A549 (cell line): ENCODE measurements at regions not wholly inside any gene's neighbourhood (a gene's known extent, or its start where the extent isn't known, plus 50 kb on each side); places are given as distances from the start of the nearest gene placed in this dataset.

ENCODE experiments used
- ATAC-seq, 2 experiments: fragments of 200-7000 bp in 1 of 2; fragments of >200 bp in 1 of 2; cut with Nextera tagmentation in 1 of 2; cut with Tn5 transposase in 1 of 2; 3 replicates each; pipeline versions ENCODE4 v1.8.0 to v1.9.1; 2018 to 2020; ENCODE audit warnings: mild to moderate bottlenecking in 1 of 2, moderate library complexity in 1 of 2
- CTCF ChIA-PET: fragments of 300-600 bp; sonication (Branson Sonifier 250); formaldehyde crosslinking; extraction: SDS; loops from one replicate; lab custom pipeline; 2021; ENCODE audit warnings: antibody characterized with exemption, inconsistent platforms; lab: Yijun Ruan, JAX
- POLR2A ChIA-PET: fragments of 350-600 bp; formaldehyde crosslinking; extraction: SDS; loops from one replicate; lab custom pipeline; 2021; ENCODE audit warnings: antibody characterized with exemption, inconsistent platforms; lab: Yijun Ruan, JAX
- DNase-seq, 2 experiments: peaks; one replicate each; pipeline versions ENCODE4 v3.0.0 to v3.0.0-alpha.2; 2011 to 2016; ENCODE audit warnings: low read depth in 1 of 2, low spot score in 1 of 2
- FAIRE-seq: peaks from 2 replicates; lab custom pipeline; 2011; peaks lifted over from hg19 to GRCh38; lab: Jason Lieb, UNC
- H3K27ac ChIP-seq, 2 experiments: fragments of >200 bp; sonication (Bioruptor Twin); formaldehyde crosslinking; 3 replicates each; pipeline ENCODE4 v1.5.1; 2016 to 2017
- H3K4me1 ChIP-seq: fragments of >200 bp; sonication (Bioruptor Twin); formaldehyde crosslinking; 3 replicates; pipeline ENCODE4 v1.6.1; 2016
- H3K4me2 ChIP-seq: fragments of >200 bp; sonication (Bioruptor Twin); formaldehyde crosslinking; 3 replicates; pipeline ENCODE4 v1.6.1; 2016
- H3K4me3 ChIP-seq: fragments of >200 bp; sonication (Bioruptor Twin); formaldehyde crosslinking; 3 replicates; pipeline ENCODE4 v1.5.1; 2016
- H3K9me3 ChIP-seq: fragments of >200 bp; sonication (Bioruptor Twin); formaldehyde crosslinking; 3 replicates; pipeline ENCODE4 v1.6.1; 2016
- BHLHE40 ChIP-seq: IDR thresholded peaks from 2 replicates; pipeline ENCODE4 v1.6.1; 2012; ENCODE audit warnings: low read depth, low read length, inconsistent platforms
- CBX8 ChIP-seq: fragments of 200-600 bp; sonication (generic); IDR thresholded peaks from 2 replicates; pipeline ENCODE4 v1.6.1; 2016
- CEBPB ChIP-seq, 2 experiments: fragments of >200 bp in 1 of 2; sonication (Bioruptor Twin) in 1 of 2; formaldehyde crosslinking in 1 of 2; IDR thresholded peaks; 2 replicates each; pipeline ENCODE4 v1.6.1; 2012 to 2016
- CHD2 ChIP-seq: fragments of 150-350 bp; IDR thresholded peaks from 2 replicates; pipeline ENCODE4 v1.6.1; 2014; ENCODE audit warnings: low read length; ENCODE audit not compliant: partially characterized antibody
- E2F6 ChIP-seq: IDR thresholded peaks from 2 replicates; pipeline ENCODE4 v1.6.1; 2012; ENCODE audit warnings: low read depth, borderline replicate concordance
- EHF ChIP-seq: fragments of 250-450 bp; sonication (Bioruptor Pico); IDR thresholded peaks from 2 replicates; pipeline ENCODE4 v1.5.0; 2020; ENCODE audit warnings: mild to moderate bottlenecking
- FOSB ChIP-seq: fragments of 250-450 bp; sonication (Bioruptor Pico); IDR thresholded peaks from 2 replicates; pipeline ENCODE4 v1.5.0; 2020; ENCODE audit warnings: mild to moderate bottlenecking, moderate library complexity
- FOSL2 ChIP-seq, 2 experiments: fragments of 450-650 bp in 1 of 2; fragments of >200 bp in 1 of 2; sonication (Bioruptor Twin) in 1 of 2; formaldehyde crosslinking; IDR thresholded peaks; 2 replicates each; pipeline versions ENCODE4 v1.5.0 to v1.6.1; 2016 to 2020; ENCODE audit warnings: mild to moderate bottlenecking in 1 of 2, moderate library complexity in 1 of 2
- FOXS1 ChIP-seq: fragments of 250-450 bp; sonication (Bioruptor Pico); IDR thresholded peaks from 2 replicates; pipeline ENCODE4 v1.5.0; 2020; ENCODE audit warnings: mild to moderate bottlenecking, moderate library complexity
- GATA3 ChIP-seq: IDR thresholded peaks from 2 replicates; pipeline ENCODE4 v1.6.1; 2012; ENCODE audit warnings: borderline replicate concordance
- HOXA7 ChIP-seq: fragments of 250-450 bp; sonication (Bioruptor Pico); IDR thresholded peaks from 2 replicates; pipeline ENCODE4 v1.5.0; 2020; ENCODE audit warnings: mild to moderate bottlenecking, moderate library complexity
- JUN ChIP-seq, 2 experiments: fragments of >200 bp; sonication (Bioruptor Twin); formaldehyde crosslinking; IDR thresholded peaks; 2 replicates in 1 of 2; 3 replicates in 1 of 2; pipeline ENCODE4 v1.6.1; 2016 to 2017
- JUNB ChIP-seq: fragments of >200 bp; sonication (Bioruptor Twin); formaldehyde crosslinking; IDR thresholded peaks from 2 replicates; pipeline ENCODE4 v1.6.1; 2016
- KDM1A ChIP-seq: fragments of 200-600 bp; sonication (generic); IDR thresholded peaks from 2 replicates; pipeline ENCODE4 v1.6.1; 2016; ENCODE audit warnings: low read depth, mild to moderate bottlenecking
- MAFK ChIP-seq: fragments of 450-650 bp; IDR thresholded peaks from 2 replicates; pipeline ENCODE4 v1.6.1; 2014; ENCODE audit not compliant: partially characterized antibody
- MAX ChIP-seq: IDR thresholded peaks from 2 replicates; pipeline ENCODE4 v1.6.1; 2012
- MAZ ChIP-seq: fragments of 150-350 bp; IDR thresholded peaks from 2 replicates; pipeline ENCODE4 v1.6.1; 2014; ENCODE audit warnings: antibody characterized with exemption, low read depth, low read length, borderline replicate concordance
- NPAS2 ChIP-seq: fragments of 250-450 bp; sonication (Bioruptor Pico); IDR thresholded peaks from 2 replicates; pipeline ENCODE4 v1.8.0; 2022; ENCODE audit warnings: mild to moderate bottlenecking, moderate library complexity, borderline replicate concordance
- NR3C1 ChIP-seq: fragments of >200 bp; sonication (Bioruptor Twin); formaldehyde crosslinking; IDR thresholded peaks from 3 replicates; pipeline ENCODE4 v1.6.1; 2017
- RFX5 ChIP-seq: fragments of 450-650 bp; IDR thresholded peaks from 2 replicates; pipeline ENCODE4 v1.7.1; 2014; ENCODE audit warnings: antibody characterized with exemption, mild to moderate bottlenecking, moderate library complexity
- SMC3 ChIP-seq: fragments of >200 bp; sonication (Bioruptor Twin); formaldehyde crosslinking; IDR thresholded peaks from 3 replicates; pipeline ENCODE4 v1.6.1; 2018; ENCODE audit warnings: inconsistent platforms
- TFCP2L1 ChIP-seq: fragments of 250-450 bp; sonication (Bioruptor Pico); IDR thresholded peaks from 2 replicates; pipeline ENCODE4 v1.5.0; 2021; ENCODE audit warnings: mild to moderate bottlenecking
- ZNF302 ChIP-seq: fragments of 250-450 bp; sonication (Bioruptor Pico); IDR thresholded peaks from 2 replicates; pipeline ENCODE4 v1.9.0; 2021; ENCODE audit warnings: inconsistent platforms, mild to moderate bottlenecking, moderate library complexity
- WGBS: methylation state at CpG from one replicate; pipeline ENCODE4 v1.1.6; 2017; ENCODE audit errors: missing lambda C conversion rate; 5-methylcytosine and 5-hydroxymethylcytosine counted together
- TF ChIP-seq, protein P1 (sequence below): fragments of 250-450 bp; sonication (Bioruptor Pico); IDR thresholded peaks from 2 replicates; pipeline ENCODE4 v1.5.0; 2020; ENCODE audit warnings: low read depth, mild to moderate bottlenecking, moderate library complexity

DNA sequence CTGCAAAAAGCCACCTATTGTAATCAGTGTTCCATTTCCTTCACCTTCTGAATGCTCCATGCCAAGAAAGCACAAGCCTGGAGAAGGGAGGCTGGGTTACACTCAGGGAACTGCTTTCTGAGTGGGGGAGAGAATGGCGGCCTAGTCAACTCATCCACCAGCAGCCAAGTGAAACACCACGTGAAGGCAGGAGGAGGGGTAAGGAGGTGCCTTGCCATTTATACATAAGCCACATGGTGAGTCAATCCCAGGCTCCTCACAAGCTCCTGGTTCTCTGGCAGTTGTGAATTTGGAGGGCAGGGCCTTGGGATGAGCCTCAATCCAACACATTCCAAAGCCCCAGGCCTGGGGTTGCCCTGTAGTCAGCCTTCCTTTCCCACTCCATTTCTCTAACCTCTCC is 149.4 kb downstream of the CD24 start:
- ChIA-PET POLR2A (no interaction called here), CTCF (interaction anchor here (1.0 kb wide), 1 partner anchor 11 kb away, joined by 4 read pairs; no protein-coding TSS in a partner anchor)
- Histone ChIP-seq H3K4me2 (no peak overlapping the region), H3K27ac (peak overlapping the region in 1 of 2 experiments; percentile 60; a peak in 3 of 6 replicates), H3K4me3 (no peak overlapping the region), H3K9me3 (no peaks in the 10 kb centered on the region), H3K4me1 (peaks cover 13% of the 10 kb centered on the region)
- TF ChIP-seq ZNF302 (CRISPR knock-in tag) (no peak), MAFK (no peak)
- FAIRE-seq (no peak), DNase-seq (peak in 1 of 2 experiments; percentile 7), ATAC-seq (no peak)
- 81% methylated on average over 2 of the region's 2 CpGs for WGBS

DNA sequence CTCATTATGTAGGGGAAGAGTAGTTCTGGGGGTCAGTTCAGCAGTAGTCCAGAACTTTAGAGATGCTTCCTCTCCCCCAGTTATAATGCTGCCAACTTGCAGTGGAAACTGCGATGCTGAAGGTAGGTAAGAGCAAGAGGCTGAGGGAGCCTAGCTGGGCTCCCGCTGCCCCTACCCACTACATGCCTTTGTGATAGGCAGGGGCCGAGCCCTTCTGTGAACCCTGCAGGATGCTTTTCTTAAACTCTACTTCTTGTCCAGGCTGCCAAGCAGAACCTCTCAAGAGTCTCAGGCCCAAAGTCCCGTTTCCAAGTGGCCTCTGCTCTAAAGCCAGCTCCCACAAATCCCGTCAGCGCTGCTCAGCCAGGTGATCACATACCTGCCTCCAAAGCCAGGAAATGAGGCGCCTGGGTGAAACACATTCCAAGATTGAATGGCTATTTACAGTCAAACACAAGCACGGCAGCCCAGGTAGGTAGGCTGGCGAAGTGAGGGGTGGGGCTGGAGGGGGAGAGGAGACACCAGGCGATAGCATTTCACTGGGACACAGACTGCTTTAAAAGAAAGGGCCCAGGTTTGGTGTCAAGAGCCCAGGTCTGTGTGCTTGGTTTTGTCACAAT is 150.7 kb downstream of the CD24 start:
- Histone ChIP-seq H3K9me3 (no peaks in the 10 kb centered on the region), H3K4me1 (peaks cover 22% of the 10 kb centered on the region), H3K4me2 (no peak overlapping the region), H3K27ac (peak overlapping the region in 1 of 2 experiments; percentile 60; a peak in 3 of 6 replicates), H3K4me3 (no peak overlapping the region)
- POLR2A ChIA-PET, result no interaction called here
- CTCF ChIA-PET, result no interaction called here
- no peak for ATAC-seq
- DNase-seq, result no peak
- WGBS, result 79% methylated on average over 7 of the region's 10 CpGs
- TF ChIP-seq FOSL2 (IDR thresholded peaks at IDR 0.05) (no peak), FOSL2 (CRISPR knock-in tag; IDR thresholded peaks at IDR 0.05) (no peak), MAZ (no peak), JUNB (no peak), CBX8 (no peak), SMC3 (no peak), KDM1A (no peak), CEBPB (IDR thresholded peaks at IDR 0.05) (no peak), HOXA7 (CRISPR knock-in tag) (no peak), FOXS1 (CRISPR knock-in tag) (no peak), FOSB (CRISPR knock-in tag) (no peak), MAX (no peak), NR3C1 (no peak), NPAS2 (CRISPR knock-in tag) (no peak), JUN (IDR thresholded peaks at IDR 0.05) (no peak), BHLHE40 (no peak), TFCP2L1 (no peak)
- TF ChIP-seq, protein P1, sequence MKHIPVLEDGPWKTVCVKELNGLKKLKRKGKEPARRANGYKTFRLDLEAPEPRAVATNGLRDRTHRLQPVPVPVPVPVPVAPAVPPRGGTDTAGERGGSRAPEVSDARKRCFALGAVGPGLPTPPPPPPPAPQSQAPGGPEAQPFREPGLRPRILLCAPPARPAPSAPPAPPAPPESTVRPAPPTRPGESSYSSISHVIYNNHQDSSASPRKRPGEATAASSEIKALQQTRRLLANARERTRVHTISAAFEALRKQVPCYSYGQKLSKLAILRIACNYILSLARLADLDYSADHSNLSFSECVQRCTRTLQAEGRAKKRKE, result no peak
- no peak for FAIRE-seq

DNA sequence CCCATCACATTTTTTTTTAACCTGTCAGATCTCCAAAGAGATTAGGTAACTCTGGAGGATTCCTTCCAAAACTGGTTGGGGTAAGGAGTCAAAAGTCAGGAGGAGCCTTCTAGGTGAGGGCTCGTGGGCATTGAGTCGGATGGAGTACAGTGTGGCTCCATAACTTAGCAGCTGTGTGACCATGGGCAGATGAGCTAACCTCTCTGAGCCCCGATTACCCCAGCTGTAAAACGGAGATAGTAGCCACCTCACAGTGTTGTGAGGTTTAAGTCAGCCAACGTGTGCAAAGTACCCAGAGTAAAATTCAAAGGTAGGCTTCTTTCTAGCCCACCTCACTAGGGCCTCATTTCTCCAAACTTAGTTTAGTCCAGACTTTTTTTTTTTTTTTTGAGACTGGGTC is 151.5 kb downstream of the CD24 start:
- Histone ChIP-seq H3K4me1 (peaks cover 22% of the 10 kb centered on the region), H3K4me2 (no peak overlapping the region), H3K9me3 (no peaks in the 10 kb centered on the region), H3K27ac (peak overlapping the region in 1 of 2 experiments; percentile 90; a peak in 2 of 6 replicates), H3K4me3 (no peak overlapping the region)
- DNase-seq, result no peak
- TF ChIP-seq MAX (no peak), GATA3 (no peak), CHD2 (no peak), E2F6 (no peak), RFX5 (no peak), EHF (CRISPR knock-in tag) (no peak)
- 61% methylated on average over 5 of the region's 5 CpGs for WGBS
- ChIA-PET POLR2A (no interaction called here), CTCF (no interaction called here)
- no peak for FAIRE-seq
- ATAC-seq, result no peak
